ENCODE measurements at regions not wholly inside any gene's neighbourhood (a gene's known extent, or its start where the extent isn't known, plus 50 kb on each side); places are given as distances from the start of the nearest gene placed in this dataset.

GRCh38 chr10:43972976-43973647, 324.4 kb upstream of the ZNF32 start:
- H3K27ac ChIP-seq (ENCODE audit: low read depth in 1 of 2, low read length in 2 of 2): no peak overlapping the region
- DNase-seq (ENCODE audit: low spot score): no peak
- no peak overlapping the region for H3K9ac ChIP-seq (ENCODE audit: low read depth in 1 of 2, low read length in 2 of 2)
- no peaks in the 10 kb centered on the region for H3K27me3 ChIP-seq (ENCODE audit: control insufficient read depth in 4 of 4, insufficient read depth in 4 of 4, low read length in 3 of 4)
- H3K4me3 ChIP-seq (ENCODE audit: low read depth in 1 of 3, low read length in 3 of 3): no peak overlapping the region
- no peaks in the 10 kb centered on the region for H3K4me1 ChIP-seq (ENCODE audit: control insufficient read depth in 4 of 4, insufficient read depth in 4 of 4, low read length in 3 of 4)
- WGBS: 91% methylated on average over 10 of the region's 10 CpGs
- H3K36me3 ChIP-seq (ENCODE audit: control insufficient read depth in 4 of 4, insufficient read depth in 3 of 4, low read depth in 1 of 4, low read length in 3 of 4): no peaks in the 10 kb centered on the region
- no peaks in the 10 kb centered on the region for H3K9me3 ChIP-seq (ENCODE audit: control insufficient read depth in 4 of 4, low read length in 3 of 4)
- TF ChIP-seq ATF3 (IDR thresholded peaks at IDR 0.05): no peak
- TF ChIP-seq, protein P1, sequence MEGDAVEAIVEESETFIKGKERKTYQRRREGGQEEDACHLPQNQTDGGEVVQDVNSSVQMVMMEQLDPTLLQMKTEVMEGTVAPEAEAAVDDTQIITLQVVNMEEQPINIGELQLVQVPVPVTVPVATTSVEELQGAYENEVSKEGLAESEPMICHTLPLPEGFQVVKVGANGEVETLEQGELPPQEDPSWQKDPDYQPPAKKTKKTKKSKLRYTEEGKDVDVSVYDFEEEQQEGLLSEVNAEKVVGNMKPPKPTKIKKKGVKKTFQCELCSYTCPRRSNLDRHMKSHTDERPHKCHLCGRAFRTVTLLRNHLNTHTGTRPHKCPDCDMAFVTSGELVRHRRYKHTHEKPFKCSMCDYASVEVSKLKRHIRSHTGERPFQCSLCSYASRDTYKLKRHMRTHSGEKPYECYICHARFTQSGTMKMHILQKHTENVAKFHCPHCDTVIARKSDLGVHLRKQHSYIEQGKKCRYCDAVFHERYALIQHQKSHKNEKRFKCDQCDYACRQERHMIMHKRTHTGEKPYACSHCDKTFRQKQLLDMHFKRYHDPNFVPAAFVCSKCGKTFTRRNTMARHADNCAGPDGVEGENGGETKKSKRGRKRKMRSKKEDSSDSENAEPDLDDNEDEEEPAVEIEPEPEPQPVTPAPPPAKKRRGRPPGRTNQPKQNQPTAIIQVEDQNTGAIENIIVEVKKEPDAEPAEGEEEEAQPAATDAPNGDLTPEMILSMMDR (IDR thresholded peaks at IDR 0.05; ENCODE audit: low read depth, low read length, missing input control): no peak
- no peak for TF ChIP-seq GABPA (IDR thresholded peaks at IDR 0.05 in 1 of 2, conservative IDR thresholded peaks at IDR 0.05 in 1 of 2)
- TF ChIP-seq NR2F2 (IDR thresholded peaks at IDR 0.05): no peak
- TF ChIP-seq EGR1 (IDR thresholded peaks at IDR 0.05; ENCODE audit: low read depth in 2 of 2): no peak
- no peak for TF ChIP-seq RXRA (IDR thresholded peaks at IDR 0.05)
- TF ChIP-seq, protein P2, sequence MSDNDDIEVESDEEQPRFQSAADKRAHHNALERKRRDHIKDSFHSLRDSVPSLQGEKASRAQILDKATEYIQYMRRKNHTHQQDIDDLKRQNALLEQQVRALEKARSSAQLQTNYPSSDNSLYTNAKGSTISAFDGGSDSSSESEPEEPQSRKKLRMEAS (IDR thresholded peaks at IDR 0.05): no peak
- no peak for TF ChIP-seq TAF1 (conservative IDR thresholded peaks at IDR 0.05)

GRCh38 chr10:43971981-43972380, 323.3 kb upstream of the ZNF32 start:
- Histone ChIP-seq H3K4me3 (ENCODE audit: low read depth in 1 of 3, low read length in 3 of 3) (no peak overlapping the region), H3K9ac (ENCODE audit: low read depth in 1 of 2, low read length in 2 of 2) (no peak overlapping the region), H3K27me3 (ENCODE audit: control insufficient read depth in 4 of 4, insufficient read depth in 4 of 4, low read length in 3 of 4) (no peaks in the 10 kb centered on the region), H3K9me3 (ENCODE audit: control insufficient read depth in 4 of 4, low read length in 3 of 4) (no peaks in the 10 kb centered on the region), H3K27ac (ENCODE audit: low read depth in 1 of 2, low read length in 2 of 2) (no peak overlapping the region), H3K36me3 (ENCODE audit: control insufficient read depth in 4 of 4, insufficient read depth in 3 of 4, low read depth in 1 of 4, low read length in 3 of 4) (no peaks in the 10 kb centered on the region), H3K4me1 (ENCODE audit: control insufficient read depth in 4 of 4, insufficient read depth in 4 of 4, low read length in 3 of 4) (no peaks in the 10 kb centered on the region)
- no peak for DNase-seq (ENCODE audit: low spot score)
- TF ChIP-seq ATF3 (IDR thresholded peaks at IDR 0.05): no peak
- no peak for TF ChIP-seq SP1 (IDR thresholded peaks at IDR 0.05)
- no peak for TF ChIP-seq FOXA2 (IDR thresholded peaks at IDR 0.05)
- TF ChIP-seq HNF4A (conservative IDR thresholded peaks at IDR 0.05): no peak
- TF ChIP-seq, protein P3, sequence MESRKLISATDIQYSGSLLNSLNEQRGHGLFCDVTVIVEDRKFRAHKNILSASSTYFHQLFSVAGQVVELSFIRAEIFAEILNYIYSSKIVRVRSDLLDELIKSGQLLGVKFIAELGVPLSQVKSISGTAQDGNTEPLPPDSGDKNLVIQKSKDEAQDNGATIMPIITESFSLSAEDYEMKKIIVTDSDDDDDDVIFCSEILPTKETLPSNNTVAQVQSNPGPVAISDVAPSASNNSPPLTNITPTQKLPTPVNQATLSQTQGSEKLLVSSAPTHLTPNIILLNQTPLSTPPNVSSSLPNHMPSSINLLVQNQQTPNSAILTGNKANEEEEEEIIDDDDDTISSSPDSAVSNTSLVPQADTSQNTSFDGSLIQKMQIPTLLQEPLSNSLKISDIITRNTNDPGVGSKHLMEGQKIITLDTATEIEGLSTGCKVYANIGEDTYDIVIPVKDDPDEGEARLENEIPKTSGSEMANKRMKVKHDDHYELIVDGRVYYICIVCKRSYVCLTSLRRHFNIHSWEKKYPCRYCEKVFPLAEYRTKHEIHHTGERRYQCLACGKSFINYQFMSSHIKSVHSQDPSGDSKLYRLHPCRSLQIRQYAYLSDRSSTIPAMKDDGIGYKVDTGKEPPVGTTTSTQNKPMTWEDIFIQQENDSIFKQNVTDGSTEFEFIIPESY (IDR thresholded peaks at IDR 0.05): no peak
- no peak for TF ChIP-seq RXRA (IDR thresholded peaks at IDR 0.05)
- TF ChIP-seq TAF1 (conservative IDR thresholded peaks at IDR 0.05): no peak
- TF ChIP-seq EGR1 (IDR thresholded peaks at IDR 0.05; ENCODE audit: low read depth in 2 of 2): no peak
- no peak for TF ChIP-seq FOXA1 (IDR thresholded peaks at IDR 0.05)
- no peak for TF ChIP-seq NR2F2 (IDR thresholded peaks at IDR 0.05)
- TF ChIP-seq YY1 (IDR thresholded peaks at IDR 0.05): no peak
- no peak for TF ChIP-seq GABPA (IDR thresholded peaks at IDR 0.05 in 1 of 2, conservative IDR thresholded peaks at IDR 0.05 in 1 of 2)
- no peak for TF ChIP-seq RAD21 (IDR thresholded peaks at IDR 0.05)
- no peak for TF ChIP-seq HNF4G (IDR thresholded peaks at IDR 0.05)
- TF ChIP-seq, protein P1 (IDR thresholded peaks at IDR 0.05; ENCODE audit: low read depth, low read length, missing input control): no peak
- TF ChIP-seq, protein P2 (IDR thresholded peaks at IDR 0.05): no peak
- TF ChIP-seq JUND (IDR thresholded peaks at IDR 0.05): no peak
- no peak for TF ChIP-seq REST (IDR thresholded peaks at IDR 0.05)
- 95% methylated on average over 8 of the region's 8 CpGs for WGBS

Data from liver (tissue), 8 donors.